Mesenchymal stem cell (in vitro differentiated cells and primary cell): ENCODE measurements at regions not wholly inside any gene's neighbourhood (a gene's known extent, or its start where the extent isn't known, plus 50 kb on each side); places are given as distances from the start of the nearest gene placed in this dataset. TPM values are rescaled to one million over a fixed set of nuclear protein-coding genes. Genes with fewer than 3 reads are reported as not detected.

Experiments
- DNase-seq: peaks from one replicate; pipeline ENCODE4 v3.0.0-alpha.2; 2013
- H2AFZ ChIP-seq: one replicate; pipeline ENCODE4 v1.6.1; 2013; ENCODE audit warnings: low read depth, mild to moderate bottlenecking, control low read depth, inconsistent platforms, low read length, moderate library complexity
- H2AK5ac ChIP-seq: 2 replicates; pipeline ENCODE4 v1.6.1; 2013; ENCODE audit warnings: low read length, moderate library complexity, mild to moderate bottlenecking, inconsistent platforms; ENCODE audit not compliant: severe bottlenecking
- H2BK120ac ChIP-seq: one replicate; pipeline ENCODE4 v1.6.1; 2013; ENCODE audit warnings: low read depth, mild to moderate bottlenecking, inconsistent platforms, low read length, moderate library complexity
- H2BK12ac ChIP-seq, 2 experiments: one replicate each; pipeline ENCODE4 v1.6.1; 2013; ENCODE audit warnings: inconsistent platforms in 2 of 2, low read length in 2 of 2, mild to moderate bottlenecking in 2 of 2, moderate library complexity in 2 of 2, control low read depth in 1 of 2
- H2BK15ac ChIP-seq: one replicate; pipeline ENCODE4 v1.6.1; 2013; ENCODE audit warnings: mild to moderate bottlenecking, low read depth, inconsistent platforms; ENCODE audit not compliant: poor library complexity, severe bottlenecking
- H2BK5ac ChIP-seq: 2 replicates; pipeline ENCODE4 v1.6.1; 2013; ENCODE audit warnings: low read depth, mild to moderate bottlenecking, low read length, control low read depth, inconsistent platforms; ENCODE audit not compliant: poor library complexity, severe bottlenecking
- H3K14ac ChIP-seq, 2 experiments: one replicate each; pipeline ENCODE4 v1.6.1; 2013; ENCODE audit warnings: inconsistent platforms in 2 of 2, low read length in 2 of 2, control low read depth in 1 of 2, mild to moderate bottlenecking in 1 of 2, moderate library complexity in 1 of 2
- H3K18ac ChIP-seq, 2 experiments: one replicate each; pipeline ENCODE4 v1.6.1; 2013; ENCODE audit warnings: inconsistent platforms in 2 of 2, low read length in 2 of 2, control low read depth in 1 of 2, low read depth in 1 of 2, mild to moderate bottlenecking in 1 of 2
- H3K23ac ChIP-seq, 2 experiments: one replicate each; pipeline ENCODE4 v1.6.1; 2013; ENCODE audit warnings: inconsistent platforms in 2 of 2, low read length in 2 of 2, mild to moderate bottlenecking in 2 of 2, moderate library complexity in 2 of 2, control low read depth in 1 of 2
- H3K27ac ChIP-seq: 2 replicates; pipeline ENCODE4 v1.5.1; 2013; ENCODE audit warnings: mild to moderate bottlenecking, moderate library complexity, low read length, control low read depth, inconsistent platforms; ENCODE audit not compliant: poor library complexity, severe bottlenecking
- H3K27me3 ChIP-seq, 2 experiments: 2 replicates each; pipeline versions ENCODE4 v1.6.1 to v1.7.0; 2013; ENCODE audit warnings: low read length in 2 of 2, mild to moderate bottlenecking in 2 of 2, moderate library complexity in 2 of 2, control low read depth in 1 of 2, inconsistent platforms in 1 of 2; ENCODE audit not compliant: control insufficient read depth in 1 of 2, insufficient read depth in 1 of 2
- H3K36me3 ChIP-seq, 2 experiments: 2 replicates each; pipeline versions ENCODE4 v1.6.1 to v1.7.0; 2013; ENCODE audit warnings: low read length in 2 of 2, control low read depth in 1 of 2, inconsistent platforms in 1 of 2, low read depth in 1 of 2, mild to moderate bottlenecking in 1 of 2; ENCODE audit not compliant: insufficient read depth in 2 of 2, control insufficient read depth in 1 of 2
- H3K4ac ChIP-seq, 2 experiments: one replicate each; pipeline ENCODE4 v1.6.1; 2013; ENCODE audit warnings: inconsistent platforms in 2 of 2, low read length in 2 of 2, mild to moderate bottlenecking in 2 of 2, moderate library complexity in 2 of 2, control low read depth in 1 of 2, low read depth in 1 of 2
- H3K4me1 ChIP-seq: 2 replicates; pipeline ENCODE4 v1.6.1; 2013; ENCODE audit warnings: low read depth, low read length, control low read depth; ENCODE audit not compliant: control insufficient read depth, insufficient read depth
- H3K4me2 ChIP-seq: 2 replicates; pipeline ENCODE4 v1.6.1; 2013; ENCODE audit warnings: low read length, mild to moderate bottlenecking, inconsistent platforms; ENCODE audit not compliant: poor library complexity, severe bottlenecking
- H3K4me3 ChIP-seq, 2 experiments: 2 replicates each; pipeline versions ENCODE4 v1.5.1 to v1.7.0; 2013; ENCODE audit warnings: low read length in 2 of 2, mild to moderate bottlenecking in 2 of 2, control low read depth in 1 of 2, low read depth in 1 of 2; ENCODE audit not compliant: insufficient read depth in 1 of 2
- H3K79me1 ChIP-seq: replicated peaks from 2 replicates; pipeline ENCODE4 v1.6.1; 2013; ENCODE audit warnings: mild to moderate bottlenecking, control low read depth, low read length, inconsistent platforms; ENCODE audit not compliant: poor library complexity, severe bottlenecking
- H3K9ac ChIP-seq: 2 replicates; pipeline ENCODE4 v1.7.0; 2013; ENCODE audit warnings: mild to moderate bottlenecking, low read length, moderate library complexity
- H3K9me3 ChIP-seq: 2 replicates; pipeline ENCODE4 v1.7.0; 2013; ENCODE audit warnings: mild to moderate bottlenecking, low read length; ENCODE audit not compliant: control insufficient read depth
- H4K8ac ChIP-seq: one replicate; pipeline ENCODE4 v1.6.1; 2013; ENCODE audit warnings: inconsistent platforms, mild to moderate bottlenecking, low read length, moderate library complexity
- H4K91ac ChIP-seq: one replicate; pipeline ENCODE4 v1.6.1; 2013; ENCODE audit warnings: mild to moderate bottlenecking, low read length, inconsistent platforms
- WGBS: methylation state at CpG from one replicate; pipeline ENCODE4 v1.1.7; 2013; ENCODE audit warnings: mixed read lengths; 5-methylcytosine and 5-hydroxymethylcytosine counted together
- small RNA-seq: library from polyadenylated mRNA; stranded (forward); fragments of <200 nt; extraction: miRNeasy Mini kit (QIAGEN cat#:217004); gene quantifications from one replicate; pipeline ENCODE3, GENCODE V24; 2013; ENCODE audit warnings: low read depth

DNA sequence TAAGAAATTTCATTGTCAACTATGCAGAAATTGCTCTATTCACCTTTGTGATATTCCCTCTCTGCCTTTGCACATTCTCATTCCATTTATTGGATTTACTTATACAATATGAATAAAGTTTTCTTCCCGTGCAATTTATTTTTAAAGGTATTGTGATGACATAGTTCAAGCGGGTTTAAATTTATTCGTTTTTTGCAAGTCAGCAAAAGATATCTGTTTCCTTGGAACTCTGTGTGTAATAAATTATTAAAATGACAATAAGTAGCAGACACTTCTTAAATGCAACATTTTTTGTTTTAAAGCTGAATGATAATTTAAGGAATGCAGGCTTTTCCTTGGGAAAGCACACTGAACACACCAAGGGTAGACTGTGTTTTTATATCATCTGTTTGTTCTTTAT lies 143.1 kb downstream of the SLC41A2 start:
- Histone ChIP-seq H3K79me1 (no peaks in the 10 kb centered on the region), H3K9me3 (peaks cover 5% of the 10 kb centered on the region), H3K4me3 (no peak overlapping the region), H2BK12ac (no peak overlapping the region), H2BK120ac (no peak overlapping the region), H3K9ac (no peak overlapping the region), H2AFZ (no peak overlapping the region), H3K4ac (no peak overlapping the region), H4K8ac (no peak overlapping the region), H3K4me2 (no peak overlapping the region), H3K4me1 (no peaks in the 10 kb centered on the region), H2AK5ac (no peak overlapping the region), H3K27me3 (no peaks in the 10 kb centered on the region), H3K36me3 (peaks cover 0 to 4% of the 10 kb centered on the region in 2 experiments), H2BK15ac (no peak overlapping the region), H3K14ac (no peak overlapping the region), H3K27ac (no peak overlapping the region), H2BK5ac (no peak overlapping the region), H3K23ac (no peak overlapping the region), H4K91ac (no peak overlapping the region), H3K18ac (no peak overlapping the region)
- no peak for DNase-seq
- WGBS, result no CpG with 5 or more reads among the region's 3 CpGs

Small RNA genes lying in the stretch of these regions (small RNA-seq; reads per million reads assigned to genes)
- not detected for gene RF00019
